Ishikawa (cell line): ENCODE measurements at regions not wholly inside any gene's neighbourhood (a gene's known extent, or its start where the extent isn't known, plus 50 kb on each side); places are given as distances from the start of the nearest gene placed in this dataset.

ENCODE experiments used
- CEBPB ChIP-seq: IDR thresholded peaks from 2 replicates; pipeline ENCODE4 v1.6.1; 2012
- EGR1 ChIP-seq: IDR thresholded peaks from 2 replicates; pipeline ENCODE4 v1.6.1; 2012
- EP300 ChIP-seq: IDR thresholded peaks from 2 replicates; pipeline ENCODE4 v1.6.1; 2012; ENCODE audit warnings: borderline replicate concordance
- MAX ChIP-seq: IDR thresholded peaks from 2 replicates; pipeline ENCODE4 v1.6.1; 2012
- RAD21 ChIP-seq: IDR thresholded peaks from 2 replicates; pipeline ENCODE4 v1.6.1; 2012; ENCODE audit warnings: low read depth
- TAF1 ChIP-seq: IDR thresholded peaks from 2 replicates; pipeline ENCODE4 v1.6.1; 2012; ENCODE audit warnings: low read depth, mild to moderate bottlenecking
- TEAD4 ChIP-seq: IDR thresholded peaks from 2 replicates; pipeline ENCODE4 v1.6.1; 2012
- YY1 ChIP-seq: IDR thresholded peaks from 2 replicates; pipeline ENCODE4 v1.6.1; 2012; ENCODE audit warnings: low read depth
- TF ChIP-seq, protein P1 (sequence below): IDR thresholded peaks from 2 replicates; pipeline ENCODE4 v1.6.1; 2012; ENCODE audit warnings: low read depth, mild to moderate bottlenecking
- TF ChIP-seq, protein P2 (sequence below): IDR thresholded peaks from 2 replicates; pipeline ENCODE4 v1.6.1; 2012

DNA sequence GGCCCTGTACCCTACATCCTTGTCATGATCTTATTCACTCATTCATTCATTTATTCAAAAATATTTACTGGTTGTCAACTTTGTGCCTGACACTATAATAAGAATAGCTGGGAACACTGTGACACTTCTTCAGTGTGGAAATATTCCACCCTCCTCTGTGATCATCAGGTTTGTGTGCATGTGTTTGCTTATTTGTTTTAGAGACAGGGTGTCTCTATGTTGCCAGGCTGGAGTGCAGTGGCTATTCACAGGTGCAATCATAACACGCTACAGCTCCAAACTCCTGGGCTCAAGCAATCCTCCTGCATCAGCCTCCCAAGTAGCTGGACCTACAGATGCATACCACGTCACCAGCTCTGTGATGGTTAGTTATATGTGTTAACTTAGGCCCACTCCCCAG lies 50.0 kb upstream of the PLCL2 start:
- no peak for TF ChIP-seq EGR1
- TF ChIP-seq TAF1: no peak
- no peak for TF ChIP-seq TEAD4
- TF ChIP-seq YY1: no peak
- TF ChIP-seq, protein P1, sequence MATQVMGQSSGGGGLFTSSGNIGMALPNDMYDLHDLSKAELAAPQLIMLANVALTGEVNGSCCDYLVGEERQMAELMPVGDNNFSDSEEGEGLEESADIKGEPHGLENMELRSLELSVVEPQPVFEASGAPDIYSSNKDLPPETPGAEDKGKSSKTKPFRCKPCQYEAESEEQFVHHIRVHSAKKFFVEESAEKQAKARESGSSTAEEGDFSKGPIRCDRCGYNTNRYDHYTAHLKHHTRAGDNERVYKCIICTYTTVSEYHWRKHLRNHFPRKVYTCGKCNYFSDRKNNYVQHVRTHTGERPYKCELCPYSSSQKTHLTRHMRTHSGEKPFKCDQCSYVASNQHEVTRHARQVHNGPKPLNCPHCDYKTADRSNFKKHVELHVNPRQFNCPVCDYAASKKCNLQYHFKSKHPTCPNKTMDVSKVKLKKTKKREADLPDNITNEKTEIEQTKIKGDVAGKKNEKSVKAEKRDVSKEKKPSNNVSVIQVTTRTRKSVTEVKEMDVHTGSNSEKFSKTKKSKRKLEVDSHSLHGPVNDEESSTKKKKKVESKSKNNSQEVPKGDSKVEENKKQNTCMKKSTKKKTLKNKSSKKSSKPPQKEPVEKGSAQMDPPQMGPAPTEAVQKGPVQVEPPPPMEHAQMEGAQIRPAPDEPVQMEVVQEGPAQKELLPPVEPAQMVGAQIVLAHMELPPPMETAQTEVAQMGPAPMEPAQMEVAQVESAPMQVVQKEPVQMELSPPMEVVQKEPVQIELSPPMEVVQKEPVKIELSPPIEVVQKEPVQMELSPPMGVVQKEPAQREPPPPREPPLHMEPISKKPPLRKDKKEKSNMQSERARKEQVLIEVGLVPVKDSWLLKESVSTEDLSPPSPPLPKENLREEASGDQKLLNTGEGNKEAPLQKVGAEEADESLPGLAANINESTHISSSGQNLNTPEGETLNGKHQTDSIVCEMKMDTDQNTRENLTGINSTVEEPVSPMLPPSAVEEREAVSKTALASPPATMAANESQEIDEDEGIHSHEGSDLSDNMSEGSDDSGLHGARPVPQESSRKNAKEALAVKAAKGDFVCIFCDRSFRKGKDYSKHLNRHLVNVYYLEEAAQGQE: no peak
- TF ChIP-seq EP300: no peak
- TF ChIP-seq, protein P2, sequence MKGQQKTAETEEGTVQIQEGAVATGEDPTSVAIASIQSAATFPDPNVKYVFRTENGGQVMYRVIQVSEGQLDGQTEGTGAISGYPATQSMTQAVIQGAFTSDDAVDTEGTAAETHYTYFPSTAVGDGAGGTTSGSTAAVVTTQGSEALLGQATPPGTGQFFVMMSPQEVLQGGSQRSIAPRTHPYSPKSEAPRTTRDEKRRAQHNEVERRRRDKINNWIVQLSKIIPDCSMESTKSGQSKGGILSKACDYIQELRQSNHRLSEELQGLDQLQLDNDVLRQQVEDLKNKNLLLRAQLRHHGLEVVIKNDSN: no peak
- no peak for TF ChIP-seq MAX
- TF ChIP-seq RAD21: no peak
- no peak for TF ChIP-seq CEBPB
